Common myeloid progenitor, CD34-positive (primary cell): ENCODE measurements at regions not wholly inside any gene's neighbourhood (a gene's known extent, or its start where the extent isn't known, plus 50 kb on each side); places are given as distances from the start of the nearest gene placed in this dataset.
A peak's percentile ranks its signal among the peaks of the same experiment; 100 is the strongest.

ENCODE experiments used
- CTCF ChIA-PET: fragments of 350-600 bp; sonication (Branson Sonifier 250); formaldehyde crosslinking; loops from one replicate; lab custom pipeline; 2021; ENCODE audit warnings: antibody characterized with exemption; lab: Charles Lee
- POLR2A ChIA-PET: fragments of 350-600 bp; sonication (Branson Sonifier 250); formaldehyde crosslinking; loops from one replicate; lab custom pipeline; 2021; ENCODE audit warnings: antibody characterized with exemption; lab: Charles Lee
- DNase-seq, 3 donors: peaks; one replicate each; pipeline versions ENCODE4 v3.0.0 to v3.0.0-alpha.2; 2013
- H3K27ac ChIP-seq, 2 experiments: 1 replicate in 1 of 2; 2 replicates in 1 of 2; pipeline ENCODE4 v1.7.0; 2013; ENCODE audit warnings: inconsistent platforms in 2 of 2, low read length in 2 of 2, mild to moderate bottlenecking in 2 of 2, low read depth in 1 of 2, moderate library complexity in 1 of 2; ENCODE audit not compliant: severe bottlenecking in 2 of 2, insufficient read depth in 1 of 2, poor library complexity in 1 of 2
- H3K27me3 ChIP-seq, 5 experiments: replicated peaks in 2 of 5; 1 replicate in 3 of 5; 2 replicates in 2 of 5; pipeline versions ENCODE4 v1.6.1 to v1.7.0; 2013; ENCODE audit warnings: low read length in 4 of 5, mild to moderate bottlenecking in 2 of 5, moderate library complexity in 2 of 5, inconsistent platforms in 1 of 5; ENCODE audit not compliant: insufficient read depth in 5 of 5, control insufficient read depth in 4 of 5
- H3K36me3 ChIP-seq, 4 experiments: 1 replicate in 2 of 4; 2 replicates in 2 of 4; pipeline versions ENCODE4 v1.6.1 to v1.7.0; 2013; ENCODE audit warnings: low read length in 3 of 4, control low read depth in 1 of 4, mild to moderate bottlenecking in 1 of 4; ENCODE audit not compliant: control insufficient read depth in 4 of 4, insufficient read depth in 4 of 4
- H3K4me1 ChIP-seq, 4 experiments: 1 replicate in 3 of 4; 2 replicates in 1 of 4; pipeline versions ENCODE4 v1.6.1 to v1.7.1; 2013; ENCODE audit warnings: low read length in 3 of 4, mild to moderate bottlenecking in 3 of 4, control low read depth in 1 of 4, inconsistent platforms in 1 of 4, moderate library complexity in 1 of 4; ENCODE audit not compliant: control insufficient read depth in 4 of 4, insufficient read depth in 4 of 4; ENCODE audit errors: control extremely low read depth in 1 of 4
- H3K4me3 ChIP-seq, 7 experiments: 1 replicate in 4 of 7; 2 replicates in 3 of 7; pipeline versions ENCODE4 v1.5.1 to v1.7.0; 2013; ENCODE audit warnings: mild to moderate bottlenecking in 7 of 7, low read length in 6 of 7, moderate library complexity in 6 of 7, inconsistent platforms in 2 of 7, low read depth in 2 of 7, control low read depth in 1 of 7; ENCODE audit not compliant: insufficient read depth in 4 of 7, control insufficient read depth in 1 of 7; ENCODE audit errors: extremely low read depth in 1 of 7
- H3K9me3 ChIP-seq, 5 experiments: 1 replicate in 4 of 5; 2 replicates in 1 of 5; pipeline versions ENCODE4 v1.6.1 to v1.7.1; 2013; ENCODE audit warnings: low read length in 4 of 5, mild to moderate bottlenecking in 2 of 5, inconsistent platforms in 1 of 5, low read depth in 1 of 5, moderate library complexity in 1 of 5; ENCODE audit not compliant: control insufficient read depth in 4 of 5, insufficient read depth in 2 of 5; ENCODE audit errors: control extremely low read depth in 1 of 5
- WGBS: methylation state at CpG from one replicate; pipeline ENCODE4 v1.1.5; 2013; ENCODE audit not compliant: insufficient coverage; 5-methylcytosine and 5-hydroxymethylcytosine counted together

- H3K9me3 ChIP-seq: no peaks in the 10 kb centered on the region
- WGBS: 95% methylated on average over 11 of the region's 11 CpGs
- ChIA-PET POLR2A (no interaction called here), CTCF (no interaction called here)
- H3K36me3 ChIP-seq: no peaks in the 10 kb centered on the region
- H3K4me3 ChIP-seq: no peak overlapping the region
- no peak for DNase-seq
- no peaks in the 10 kb centered on the region for H3K27me3 ChIP-seq
- H3K4me1 ChIP-seq: no peaks in the 10 kb centered on the region
- no peak overlapping the region for H3K27ac ChIP-seq
These were observed 432.5 kb downstream of the GADD45G start for GRCh38 chr9:90037146-90037797.

GRCh38 chr9:90038763-90039162 is 434.0 kb downstream of the GADD45G start:
- POLR2A ChIA-PET: no interaction called here
- H3K27me3 ChIP-seq: no peaks in the 10 kb centered on the region
- DNase-seq: no peak
- no peaks in the 10 kb centered on the region for H3K36me3 ChIP-seq
- H3K4me3 ChIP-seq: no peak overlapping the region
- WGBS: 97% methylated on average over 9 of the region's 9 CpGs
- H3K4me1 ChIP-seq: no peaks in the 10 kb centered on the region
- no peak overlapping the region for H3K27ac ChIP-seq
- CTCF ChIA-PET: interaction anchor here (1.2 to 1.6 kb wide), 3 partner anchors 9 to 23 kb away, joined by 3 to 5 read pairs (median 3); no protein-coding TSS in a partner anchor
- H3K9me3 ChIP-seq: no peaks in the 10 kb centered on the region

GRCh38 chr9:90044263-90044662 is 439.5 kb downstream of the GADD45G start:
- WGBS: 98% methylated on average over 4 of the region's 6 CpGs
- H3K27me3 ChIP-seq: no peaks in the 10 kb centered on the region
- no peak for DNase-seq
- H3K36me3 ChIP-seq: no peaks in the 10 kb centered on the region
- H3K27ac ChIP-seq: no peak overlapping the region
- H3K9me3 ChIP-seq: no peaks in the 10 kb centered on the region
- no peaks in the 10 kb centered on the region for H3K4me1 ChIP-seq
- POLR2A ChIA-PET: interaction anchor here (0.7 kb wide), 1 partner anchor 280 kb away, joined by 5 read pairs; no protein-coding TSS in a partner anchor
- CTCF ChIA-PET: interaction anchor here (1.1 kb wide), 1 partner anchor 55 kb away, joined by 3 read pairs; no protein-coding TSS in a partner anchor
- H3K4me3 ChIP-seq: no peak overlapping the region

GRCh38 chr9:90044710-90045151 is 439.9 kb downstream of the GADD45G start:
- WGBS: 93% methylated on average over 7 of the region's 7 CpGs
- ChIA-PET CTCF (interaction anchor here (1.1 kb wide), 1 partner anchor 55 kb away, joined by 3 read pairs; no protein-coding TSS in a partner anchor), POLR2A (interaction anchor here (0.7 kb wide), 1 partner anchor 281 kb away, joined by 5 read pairs; no protein-coding TSS in a partner anchor)

GRCh38 chr9:90046317-90046861 is 441.6 kb downstream of the GADD45G start:
- 89% methylated on average over 7 of the region's 7 CpGs for WGBS
- H3K4me3 ChIP-seq: no peak overlapping the region
- CTCF ChIA-PET: interaction anchor here (1.1 kb wide), 1 partner anchor 20 kb away, joined by 3 read pairs; no protein-coding TSS in a partner anchor
- H3K27ac ChIP-seq: no peak overlapping the region
- no peaks in the 10 kb centered on the region for H3K4me1 ChIP-seq
- no peaks in the 10 kb centered on the region for H3K9me3 ChIP-seq
- POLR2A ChIA-PET: no interaction called here
- no peaks in the 10 kb centered on the region for H3K36me3 ChIP-seq
- no peak for DNase-seq
- H3K27me3 ChIP-seq: no peaks in the 10 kb centered on the region

More at GRCh38 chr9:90044710-90045151, 439.9 kb downstream of the GADD45G start:
- Histone ChIP-seq H3K4me3 (no peak overlapping the region), H3K27me3 (no peaks in the 10 kb centered on the region), H3K27ac (no peak overlapping the region), H3K36me3 (no peaks in the 10 kb centered on the region), H3K9me3 (no peaks in the 10 kb centered on the region), H3K4me1 (no peaks in the 10 kb centered on the region)
- peak in 2 of 3 donors; percentile 5 to 26 for DNase-seq

GRCh38 chr9:90047828-90048227 is 443.0 kb downstream of the GADD45G start:
- CTCF ChIA-PET: interaction anchor here (1.3 kb wide), 1 partner anchor 450 kb away, joined by 3 read pairs; no protein-coding TSS in a partner anchor

GRCh38 chr9:90052366-90052765 is 447.6 kb downstream of the GADD45G start:
- POLR2A ChIA-PET: no interaction called here
- no peaks in the 10 kb centered on the region for H3K4me1 ChIP-seq
- CTCF ChIA-PET: interaction anchor here (1.0 kb wide), 1 partner anchor 44 kb away, joined by 4 read pairs; no protein-coding TSS in a partner anchor
- H3K27me3 ChIP-seq: no peaks in the 10 kb centered on the region
- H3K9me3 ChIP-seq: peaks cover 0 to 6% (median 0%) of the 10 kb centered on the region in 5 experiments
- peak in 2 of 3 donors; percentile 11 to 19 for DNase-seq
- no peak overlapping the region for H3K4me3 ChIP-seq
- H3K36me3 ChIP-seq: no peaks in the 10 kb centered on the region
- no peak overlapping the region for H3K27ac ChIP-seq

More at GRCh38 chr9:90047828-90048227, 443.0 kb downstream of the GADD45G start:
- no peak for DNase-seq
- H3K27ac ChIP-seq: no peak overlapping the region
- H3K4me1 ChIP-seq: no peaks in the 10 kb centered on the region
- no peaks in the 10 kb centered on the region for H3K9me3 ChIP-seq
- POLR2A ChIA-PET: no interaction called here
- H3K4me3 ChIP-seq: no peak overlapping the region
- H3K27me3 ChIP-seq: no peaks in the 10 kb centered on the region
- H3K36me3 ChIP-seq: no peaks in the 10 kb centered on the region
